ENCODE measurements at regions not wholly inside any gene's neighbourhood (a gene's known extent, or its start where the extent isn't known, plus 50 kb on each side); places are given as distances from the start of the nearest gene placed in this dataset.
"Not testable (repeated sequence)": the region's sequence is repeated elsewhere in the genome, so short reads cannot be mapped to it uniquely, and the experiment has no call there.

DNA sequence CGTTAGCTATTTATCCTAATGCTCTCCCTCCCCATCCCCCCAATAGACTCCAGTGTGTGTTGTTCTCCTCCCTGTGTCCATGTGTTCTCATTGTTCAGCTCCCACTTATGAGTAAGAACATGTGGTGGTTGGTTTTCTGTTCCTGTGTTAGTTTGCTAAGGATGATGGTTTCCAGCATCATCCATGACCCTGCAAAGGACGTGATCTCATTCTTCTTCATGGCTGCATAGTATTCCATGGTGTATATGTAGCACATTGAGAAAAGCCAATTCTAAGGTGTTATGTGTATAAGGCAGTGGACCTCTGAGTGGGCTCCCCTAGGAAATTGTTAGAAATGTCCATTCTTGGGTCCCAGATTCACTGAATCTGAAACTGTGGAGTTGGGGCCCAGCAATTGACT lies 103.1 kb upstream of the MYO10 start:
- H3K4me3 ChIP-seq (ENCODE audit: low read depth, low read length), result no peak overlapping the region
- H3K9ac ChIP-seq (ENCODE audit: low read depth, low read length), result no peak overlapping the region
- H3K27me3 ChIP-seq (ENCODE audit: control insufficient read depth, insufficient read depth, low read length), result no peaks in the 10 kb centered on the region
- H3K4me1 ChIP-seq (ENCODE audit: control insufficient read depth, insufficient read depth, low read length), result no peaks in the 10 kb centered on the region
- no peaks in the 10 kb centered on the region for H3K9me3 ChIP-seq (ENCODE audit: control insufficient read depth, insufficient read depth, low read length)
- no peaks in the 10 kb centered on the region for H3K36me3 ChIP-seq (ENCODE audit: control insufficient read depth, insufficient read depth, low read length)
- H3K27ac ChIP-seq (ENCODE audit: low read depth, low read length), result no peak overlapping the region

DNA sequence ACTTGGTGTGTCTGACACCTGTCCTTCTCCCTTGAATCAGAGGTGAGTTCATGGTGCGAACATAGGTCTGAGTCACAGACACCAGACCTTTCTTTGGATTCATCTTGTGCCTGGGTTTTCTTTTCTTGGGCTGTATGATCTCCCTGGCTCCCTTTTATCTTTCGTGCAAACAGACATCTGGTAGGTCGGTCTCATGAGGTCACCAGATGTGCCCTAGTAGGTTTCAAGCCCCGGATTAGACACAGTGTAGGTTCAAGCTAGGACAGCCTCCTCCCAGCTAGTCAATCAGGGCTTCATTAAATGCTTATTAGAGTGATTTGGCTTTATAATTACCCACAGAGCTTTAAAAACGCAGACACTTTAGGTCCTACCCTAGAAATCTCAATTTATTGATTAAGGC lies 106.0 kb upstream of the MYO10 start:
- Histone ChIP-seq H3K27ac (ENCODE audit: low read depth, low read length) (no peak overlapping the region), H3K9me3 (ENCODE audit: control insufficient read depth, insufficient read depth, low read length) (no peaks in the 10 kb centered on the region), H3K36me3 (ENCODE audit: control insufficient read depth, insufficient read depth, low read length) (no peaks in the 10 kb centered on the region), H3K4me3 (ENCODE audit: low read depth, low read length) (no peak overlapping the region), H3K4me1 (ENCODE audit: control insufficient read depth, insufficient read depth, low read length) (no peaks in the 10 kb centered on the region), H3K27me3 (ENCODE audit: control insufficient read depth, insufficient read depth, low read length) (no peaks in the 10 kb centered on the region), H3K9ac (ENCODE audit: low read depth, low read length) (no peak overlapping the region)

DNA sequence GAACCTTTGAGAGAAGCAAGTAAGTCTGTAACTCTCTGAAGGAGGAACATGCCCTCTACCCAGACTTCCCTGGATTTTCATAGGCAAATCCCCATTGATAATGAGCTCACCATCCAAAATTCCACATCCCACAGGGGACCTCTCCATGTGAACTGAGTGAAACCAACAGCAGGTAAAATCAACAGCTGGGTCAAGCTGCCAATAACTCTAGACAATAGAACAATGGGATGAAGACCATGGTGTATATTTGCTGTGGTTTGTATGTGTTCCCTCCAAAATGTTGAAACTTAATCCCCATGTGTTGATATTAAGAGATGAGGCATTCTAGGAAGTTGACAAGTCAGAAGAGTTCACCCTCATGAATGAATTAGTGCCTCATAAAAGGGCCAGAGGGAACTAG lies 110.2 kb upstream of the MYO10 start:
- Histone ChIP-seq H3K27me3 (ENCODE audit: control insufficient read depth, insufficient read depth, low read length) (no peaks in the 10 kb centered on the region), H3K9me3 (ENCODE audit: control insufficient read depth, insufficient read depth, low read length) (no peaks in the 10 kb centered on the region), H3K4me1 (ENCODE audit: control insufficient read depth, insufficient read depth, low read length) (no peaks in the 10 kb centered on the region), H3K9ac (ENCODE audit: low read depth, low read length) (no peak overlapping the region), H3K36me3 (ENCODE audit: control insufficient read depth, insufficient read depth, low read length) (no peaks in the 10 kb centered on the region), H3K27ac (ENCODE audit: low read depth, low read length) (no peak overlapping the region), H3K4me3 (ENCODE audit: low read depth, low read length) (no peak overlapping the region)

DNA sequence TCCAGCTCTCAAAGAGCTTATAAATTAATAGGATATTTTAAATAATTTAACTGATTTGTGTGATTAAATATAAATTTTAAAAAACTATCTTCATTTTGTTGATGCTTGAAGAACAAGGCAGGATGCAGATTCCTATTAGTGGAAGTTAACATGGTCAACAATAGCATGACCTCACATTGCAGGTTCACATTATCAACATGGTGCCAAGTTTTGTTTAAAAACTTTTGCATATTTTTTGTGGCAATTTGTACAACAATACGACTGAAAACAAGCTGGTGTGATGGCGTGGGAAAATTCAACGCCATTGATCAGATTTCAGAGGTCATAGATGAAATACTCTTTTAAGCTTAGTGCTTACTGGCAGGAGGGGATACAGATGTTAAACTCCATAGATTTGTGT lies 114.1 kb upstream of the MYO10 start:
- no peak overlapping the region for H3K9ac ChIP-seq (ENCODE audit: low read depth, low read length)

DNA sequence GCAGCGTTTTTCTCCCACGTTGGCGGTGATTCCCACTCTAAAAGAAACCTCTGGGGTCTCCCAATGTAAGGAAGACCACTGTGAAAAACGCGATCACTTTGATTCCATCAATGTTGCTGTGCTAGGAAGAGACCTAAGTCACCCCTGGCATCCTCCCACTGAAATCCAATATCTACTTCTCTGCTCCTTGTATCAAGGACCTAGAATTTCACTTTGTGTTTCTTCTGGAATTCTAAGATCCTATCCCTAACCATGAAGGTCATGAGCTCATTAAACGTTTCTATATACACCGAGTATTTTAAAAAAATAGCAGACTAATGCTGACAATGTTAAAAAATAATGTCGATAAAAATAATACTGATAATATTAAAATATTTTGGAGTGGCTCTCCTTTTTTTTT lies 118.8 kb upstream of the MYO10 start:
- peaks cover 4% of the 10 kb centered on the region for H3K4me1 ChIP-seq (ENCODE audit: control insufficient read depth, insufficient read depth, low read length)
- no peak overlapping the region for H3K9ac ChIP-seq (ENCODE audit: low read depth, low read length)
- H3K27me3 ChIP-seq (ENCODE audit: control insufficient read depth, insufficient read depth, low read length), result no peaks in the 10 kb centered on the region
- H3K36me3 ChIP-seq (ENCODE audit: control insufficient read depth, insufficient read depth, low read length), result no peaks in the 10 kb centered on the region
- no peaks in the 10 kb centered on the region for H3K9me3 ChIP-seq (ENCODE audit: control insufficient read depth, insufficient read depth, low read length)
- no peak overlapping the region for H3K27ac ChIP-seq (ENCODE audit: low read depth, low read length)
- H3K4me3 ChIP-seq (ENCODE audit: low read depth, low read length), result no peak overlapping the region

More for the DNA sequence above, 114.1 kb upstream of the MYO10 start:
- no peaks in the 10 kb centered on the region for H3K9me3 ChIP-seq (ENCODE audit: control insufficient read depth, insufficient read depth, low read length)
- H3K4me1 ChIP-seq (ENCODE audit: control insufficient read depth, insufficient read depth, low read length), result no peaks in the 10 kb centered on the region
- no peak overlapping the region for H3K27ac ChIP-seq (ENCODE audit: low read depth, low read length)
- no peaks in the 10 kb centered on the region for H3K27me3 ChIP-seq (ENCODE audit: control insufficient read depth, insufficient read depth, low read length)
- H3K4me3 ChIP-seq (ENCODE audit: low read depth, low read length), result no peak overlapping the region
- no peaks in the 10 kb centered on the region for H3K36me3 ChIP-seq (ENCODE audit: control insufficient read depth, insufficient read depth, low read length)

DNA sequence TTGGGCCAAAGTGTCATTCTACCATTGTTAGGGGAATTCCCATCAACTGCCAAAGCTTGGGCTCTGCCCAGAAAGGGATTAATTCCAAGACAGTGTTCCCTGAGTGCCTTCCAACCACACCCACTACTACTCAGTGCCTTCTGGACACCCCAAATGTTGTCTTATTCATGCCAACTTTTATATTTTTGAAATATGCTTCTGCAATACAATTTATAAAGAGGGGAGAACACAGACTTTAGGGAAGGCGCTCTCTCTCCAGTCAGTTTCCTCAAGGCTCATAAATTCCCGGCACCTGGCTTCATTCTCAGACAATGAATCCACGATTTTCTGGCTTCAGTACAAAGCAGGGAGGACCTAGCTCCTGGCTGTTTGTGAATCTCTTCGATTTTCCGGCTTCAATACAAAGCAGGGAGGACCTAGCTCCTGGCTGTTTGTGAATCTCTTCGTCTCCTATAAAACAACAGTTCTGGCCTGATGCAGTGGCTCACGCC lies 120.1 kb upstream of the MYO10 start:
- Histone ChIP-seq H3K4me3 (ENCODE audit: low read depth, low read length) (no peak overlapping the region), H3K27me3 (ENCODE audit: control insufficient read depth, insufficient read depth, low read length) (no peaks in the 10 kb centered on the region), H3K4me1 (ENCODE audit: control insufficient read depth, insufficient read depth, low read length) (peaks cover 4% of the 10 kb centered on the region), H3K36me3 (ENCODE audit: control insufficient read depth, insufficient read depth, low read length) (no peaks in the 10 kb centered on the region), H3K9me3 (ENCODE audit: control insufficient read depth, insufficient read depth, low read length) (no peaks in the 10 kb centered on the region), H3K9ac (ENCODE audit: low read depth, low read length) (no peak overlapping the region), H3K27ac (ENCODE audit: low read depth, low read length) (no peak overlapping the region)

DNA sequence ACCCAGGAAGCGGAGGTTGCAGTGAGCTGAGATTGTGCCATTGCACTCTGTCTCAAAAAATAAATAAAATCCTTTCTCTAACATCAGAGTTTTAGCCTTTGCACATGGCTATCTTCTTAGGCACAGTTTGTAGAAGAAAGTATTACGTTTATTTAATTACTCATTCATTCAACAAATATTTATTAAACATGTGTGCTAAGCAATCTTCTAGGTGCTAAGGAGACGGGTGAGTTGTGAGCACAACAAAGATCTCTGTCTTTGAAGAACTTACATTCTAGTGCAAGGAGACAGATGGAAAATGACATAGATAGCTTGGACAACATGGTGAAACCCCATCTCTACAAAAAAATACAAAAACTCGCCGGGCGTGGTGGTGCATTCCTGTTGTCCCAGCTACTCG lies 122.3 kb upstream of the MYO10 start:
- Histone ChIP-seq H3K9me3 (ENCODE audit: control insufficient read depth, insufficient read depth, low read length) (no peaks in the 10 kb centered on the region), H3K27me3 (ENCODE audit: control insufficient read depth, insufficient read depth, low read length) (no peaks in the 10 kb centered on the region), H3K4me3 (ENCODE audit: low read depth, low read length) (no peak overlapping the region), H3K4me1 (ENCODE audit: control insufficient read depth, insufficient read depth, low read length) (peaks cover 4% of the 10 kb centered on the region), H3K27ac (ENCODE audit: low read depth, low read length) (no peak overlapping the region), H3K36me3 (ENCODE audit: control insufficient read depth, insufficient read depth, low read length) (no peaks in the 10 kb centered on the region), H3K9ac (ENCODE audit: low read depth, low read length) (no peak overlapping the region)

DNA sequence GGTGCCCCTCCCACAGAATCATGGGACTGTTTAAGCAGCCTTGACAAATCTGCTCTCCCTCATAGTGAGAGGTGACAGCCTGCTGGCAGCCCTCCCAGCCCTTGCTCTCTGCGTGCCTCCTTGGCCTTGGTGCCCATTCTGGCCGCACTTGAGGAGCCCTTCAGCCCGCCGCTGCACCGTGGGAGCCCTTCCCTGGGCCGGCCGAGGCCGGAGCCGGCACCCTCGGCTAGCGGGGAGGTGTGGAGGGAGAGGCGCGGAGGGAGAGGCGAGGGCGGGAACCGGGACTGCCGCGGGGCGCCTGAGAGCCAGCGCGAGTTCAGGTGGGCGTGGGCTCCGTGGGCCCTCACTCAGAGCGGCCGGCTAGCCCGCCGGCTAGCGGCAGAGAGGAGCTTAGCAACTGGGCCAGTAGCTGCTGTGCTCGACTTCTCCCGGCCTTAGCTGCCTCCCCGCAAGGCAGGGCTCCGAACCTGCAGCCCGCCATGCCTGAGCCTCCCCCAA lies 125.9 kb upstream of the MYO10 start:
- H3K9me3 ChIP-seq (ENCODE audit: control insufficient read depth, insufficient read depth, low read length), result no peaks in the 10 kb centered on the region
- H3K9ac ChIP-seq (ENCODE audit: low read depth, low read length), result no peak overlapping the region
- no peak overlapping the region for H3K4me3 ChIP-seq (ENCODE audit: low read depth, low read length)
- no peaks in the 10 kb centered on the region for H3K36me3 ChIP-seq (ENCODE audit: control insufficient read depth, insufficient read depth, low read length)
- no peak overlapping the region for H3K27ac ChIP-seq (ENCODE audit: low read depth, low read length)
- no peaks in the 10 kb centered on the region for H3K27me3 ChIP-seq (ENCODE audit: control insufficient read depth, insufficient read depth, low read length)
- H3K4me1 ChIP-seq (ENCODE audit: control insufficient read depth, insufficient read depth, low read length), result no peaks in the 10 kb centered on the region

DNA sequence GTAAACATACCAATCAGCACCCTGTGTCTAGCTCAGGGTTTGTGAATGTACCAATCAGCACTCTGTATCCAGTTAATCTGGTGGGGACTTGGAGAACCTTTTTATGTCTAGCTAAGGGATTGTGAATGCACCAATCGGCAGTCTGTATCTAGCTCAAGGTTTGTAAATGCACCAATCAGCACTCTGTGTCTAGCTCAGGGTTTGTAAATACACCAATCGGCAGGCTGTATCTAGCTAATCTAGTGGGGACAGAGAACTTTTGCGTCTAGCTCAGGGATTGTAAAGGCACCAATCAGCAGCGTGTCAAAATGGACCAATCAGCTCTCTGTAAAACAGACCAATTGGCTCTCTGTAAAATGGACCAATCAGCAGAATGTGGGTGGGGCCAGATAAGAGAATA lies 126.7 kb upstream of the MYO10 start:
- H3K9me3 ChIP-seq (ENCODE audit: control insufficient read depth, insufficient read depth, low read length), result not testable (repeated sequence)

DNA sequence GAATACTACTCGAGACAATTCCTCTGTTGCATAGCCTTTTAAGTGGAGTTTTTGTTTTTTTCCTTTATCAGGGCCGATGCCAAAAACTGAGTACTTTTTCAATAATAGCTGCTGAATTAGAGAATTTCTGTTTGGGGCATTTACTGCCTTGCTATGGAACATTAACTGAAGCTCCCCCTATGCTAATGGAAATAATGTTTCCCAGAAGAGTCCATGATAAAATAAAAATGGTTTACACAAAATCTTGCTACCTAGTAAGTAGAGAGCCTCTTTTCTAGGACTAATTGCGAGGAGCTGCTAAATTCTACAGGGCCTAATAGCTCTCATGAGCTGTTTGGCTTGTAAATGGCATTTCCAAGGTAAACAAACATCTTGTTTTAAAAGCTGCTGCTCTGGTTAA lies 128.2 kb upstream of the MYO10 start:
- no peaks in the 10 kb centered on the region for H3K27me3 ChIP-seq (ENCODE audit: control insufficient read depth, insufficient read depth, low read length)
- no peaks in the 10 kb centered on the region for H3K36me3 ChIP-seq (ENCODE audit: control insufficient read depth, insufficient read depth, low read length)
- H3K27ac ChIP-seq (ENCODE audit: low read depth, low read length), result no peak overlapping the region
- H3K9ac ChIP-seq (ENCODE audit: low read depth, low read length), result no peak overlapping the region
- H3K9me3 ChIP-seq (ENCODE audit: control insufficient read depth, insufficient read depth, low read length), result no peaks in the 10 kb centered on the region
- H3K4me3 ChIP-seq (ENCODE audit: low read depth, low read length), result no peak overlapping the region
- H3K4me1 ChIP-seq (ENCODE audit: control insufficient read depth, insufficient read depth, low read length), result no peaks in the 10 kb centered on the region

More for the DNA sequence above, 126.7 kb upstream of the MYO10 start:
- not testable (repeated sequence) for H3K9ac ChIP-seq (ENCODE audit: low read depth, low read length); H3K36me3 ChIP-seq (ENCODE audit: control insufficient read depth, insufficient read depth, low read length); H3K4me1 ChIP-seq (ENCODE audit: control insufficient read depth, insufficient read depth, low read length); H3K27ac ChIP-seq (ENCODE audit: low read depth, low read length); H3K27me3 ChIP-seq (ENCODE audit: control insufficient read depth, insufficient read depth, low read length); H3K4me3 ChIP-seq (ENCODE audit: low read depth, low read length)

DNA sequence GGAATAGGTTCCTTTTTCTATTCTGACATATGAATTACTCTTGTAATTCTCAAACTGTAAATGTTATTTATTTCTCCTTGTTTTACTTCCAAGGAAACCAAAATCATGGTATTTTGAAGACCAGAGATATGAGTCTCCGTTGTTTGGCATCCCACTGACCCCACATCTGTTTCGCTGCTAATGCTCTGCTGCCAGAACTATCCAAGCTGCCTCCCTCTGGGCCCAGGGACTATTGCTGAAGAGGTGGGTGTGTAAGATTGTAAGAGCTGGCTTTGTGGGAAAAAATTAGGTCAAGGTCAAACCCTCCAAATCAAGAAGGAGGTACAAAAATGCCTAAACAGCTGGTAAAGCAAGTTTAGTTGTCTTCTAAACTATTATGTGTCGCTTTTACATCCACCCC lies 129.4 kb upstream of the MYO10 start:
- H3K4me3 ChIP-seq (ENCODE audit: low read depth, low read length), result no peak overlapping the region
- H3K27ac ChIP-seq (ENCODE audit: low read depth, low read length), result no peak overlapping the region
- no peaks in the 10 kb centered on the region for H3K9me3 ChIP-seq (ENCODE audit: control insufficient read depth, insufficient read depth, low read length)
- H3K4me1 ChIP-seq (ENCODE audit: control insufficient read depth, insufficient read depth, low read length), result no peaks in the 10 kb centered on the region
- no peak overlapping the region for H3K9ac ChIP-seq (ENCODE audit: low read depth, low read length)
- no peaks in the 10 kb centered on the region for H3K36me3 ChIP-seq (ENCODE audit: control insufficient read depth, insufficient read depth, low read length)
- H3K27me3 ChIP-seq (ENCODE audit: control insufficient read depth, insufficient read depth, low read length), result no peaks in the 10 kb centered on the region

DNA sequence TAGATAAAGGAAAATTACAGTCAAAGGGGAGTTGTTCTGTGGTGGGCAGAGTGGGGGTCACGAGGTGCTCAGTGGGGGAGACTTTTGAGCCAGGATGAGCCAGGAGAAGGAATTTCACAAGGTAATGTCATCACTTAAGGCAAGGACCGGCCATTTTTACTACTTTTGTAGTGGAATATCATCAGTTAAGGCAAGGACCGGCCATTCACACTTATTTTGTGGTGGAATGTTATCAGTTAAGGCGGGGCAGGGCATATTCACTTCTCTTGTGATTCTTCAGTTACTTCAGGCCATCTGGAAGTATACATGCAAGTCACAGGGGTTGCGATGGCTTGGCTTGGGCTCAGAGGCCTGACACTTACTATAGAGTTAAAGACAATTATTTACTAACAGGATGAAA lies 129.9 kb upstream of the MYO10 start:
- H3K9ac ChIP-seq (ENCODE audit: low read depth, low read length); H3K4me1 ChIP-seq (ENCODE audit: control insufficient read depth, insufficient read depth, low read length); H3K27me3 ChIP-seq (ENCODE audit: control insufficient read depth, insufficient read depth, low read length); H3K9me3 ChIP-seq (ENCODE audit: control insufficient read depth, insufficient read depth, low read length); H3K4me3 ChIP-seq (ENCODE audit: low read depth, low read length); H3K36me3 ChIP-seq (ENCODE audit: control insufficient read depth, insufficient read depth, low read length); H3K27ac ChIP-seq (ENCODE audit: low read depth, low read length): not testable (repeated sequence)

All from HUES48 (cell line).